ENCODE measurements at regions not wholly inside any gene's neighbourhood (a gene's known extent, or its start where the extent isn't known, plus 50 kb on each side); places are given as distances from the start of the nearest gene placed in this dataset.

DNA sequence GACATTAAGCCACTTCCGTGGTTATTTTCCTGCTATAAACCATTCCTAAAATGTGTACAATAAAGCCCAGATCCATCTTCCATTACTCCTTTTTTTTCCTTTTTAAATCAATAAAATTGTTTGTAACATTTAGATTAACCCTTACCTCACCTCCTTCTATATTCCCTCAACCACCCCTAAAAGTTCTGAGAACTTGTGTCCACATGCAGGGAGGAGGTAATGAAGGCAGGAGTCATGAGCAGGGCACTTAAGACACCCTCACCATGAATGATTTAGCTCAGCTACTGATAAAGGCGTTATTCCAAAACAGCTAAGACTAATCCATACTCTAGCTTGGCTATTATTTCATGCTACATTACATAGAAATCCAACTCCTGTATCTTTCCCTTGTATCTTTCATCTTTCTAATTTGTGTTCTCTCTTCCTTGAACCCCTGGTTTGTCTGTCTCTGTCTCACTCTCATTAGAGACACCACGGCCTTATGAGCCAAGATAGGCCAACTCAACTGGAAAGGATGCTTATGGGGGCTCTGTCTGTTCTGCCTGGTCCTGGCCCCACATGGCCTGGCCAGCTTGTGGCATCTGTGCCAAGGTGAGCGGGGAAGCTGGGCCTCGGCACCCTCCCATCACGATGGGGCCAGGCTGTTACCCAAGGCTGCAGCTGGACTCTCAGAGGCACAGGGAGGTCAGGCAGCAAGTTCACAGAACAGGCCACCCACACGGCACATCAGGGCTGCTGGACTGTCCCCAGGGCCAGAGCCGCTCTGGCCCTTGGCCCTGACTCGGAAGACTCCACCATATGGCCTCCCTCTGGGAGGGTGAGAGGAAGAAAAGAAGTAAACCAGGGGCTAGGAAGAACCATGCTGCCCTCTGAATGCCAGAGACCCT, 294.4 kb downstream of the SOX9 start:
- TF ChIP-seq TAF1 (IDR thresholded peaks at IDR 0.05; ENCODE audit: borderline replicate concordance, insufficient read depth, low read length) (no peak), POLR2AphosphoS5 (IDR thresholded peaks at IDR 0.05; ENCODE audit: low read depth, low read length) (no peak)
- TF ChIP-seq, protein P1, sequence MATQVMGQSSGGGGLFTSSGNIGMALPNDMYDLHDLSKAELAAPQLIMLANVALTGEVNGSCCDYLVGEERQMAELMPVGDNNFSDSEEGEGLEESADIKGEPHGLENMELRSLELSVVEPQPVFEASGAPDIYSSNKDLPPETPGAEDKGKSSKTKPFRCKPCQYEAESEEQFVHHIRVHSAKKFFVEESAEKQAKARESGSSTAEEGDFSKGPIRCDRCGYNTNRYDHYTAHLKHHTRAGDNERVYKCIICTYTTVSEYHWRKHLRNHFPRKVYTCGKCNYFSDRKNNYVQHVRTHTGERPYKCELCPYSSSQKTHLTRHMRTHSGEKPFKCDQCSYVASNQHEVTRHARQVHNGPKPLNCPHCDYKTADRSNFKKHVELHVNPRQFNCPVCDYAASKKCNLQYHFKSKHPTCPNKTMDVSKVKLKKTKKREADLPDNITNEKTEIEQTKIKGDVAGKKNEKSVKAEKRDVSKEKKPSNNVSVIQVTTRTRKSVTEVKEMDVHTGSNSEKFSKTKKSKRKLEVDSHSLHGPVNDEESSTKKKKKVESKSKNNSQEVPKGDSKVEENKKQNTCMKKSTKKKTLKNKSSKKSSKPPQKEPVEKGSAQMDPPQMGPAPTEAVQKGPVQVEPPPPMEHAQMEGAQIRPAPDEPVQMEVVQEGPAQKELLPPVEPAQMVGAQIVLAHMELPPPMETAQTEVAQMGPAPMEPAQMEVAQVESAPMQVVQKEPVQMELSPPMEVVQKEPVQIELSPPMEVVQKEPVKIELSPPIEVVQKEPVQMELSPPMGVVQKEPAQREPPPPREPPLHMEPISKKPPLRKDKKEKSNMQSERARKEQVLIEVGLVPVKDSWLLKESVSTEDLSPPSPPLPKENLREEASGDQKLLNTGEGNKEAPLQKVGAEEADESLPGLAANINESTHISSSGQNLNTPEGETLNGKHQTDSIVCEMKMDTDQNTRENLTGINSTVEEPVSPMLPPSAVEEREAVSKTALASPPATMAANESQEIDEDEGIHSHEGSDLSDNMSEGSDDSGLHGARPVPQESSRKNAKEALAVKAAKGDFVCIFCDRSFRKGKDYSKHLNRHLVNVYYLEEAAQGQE (IDR thresholded peaks at IDR 0.05; ENCODE audit: insufficient read depth in 1 of 2, low read depth in 2 of 2, low read length in 2 of 2) = no peak

All from PFSK-1 (cell line).